ENCODE measurements at regions not wholly inside any gene's neighbourhood (a gene's known extent, or its start where the extent isn't known, plus 50 kb on each side); places are given as distances from the start of the nearest gene placed in this dataset.

- no peak for DNase-seq
- no peak overlapping the region for H3K4me3 ChIP-seq (ENCODE audit: low read length in 3 of 3)
- H3K36me3 ChIP-seq (ENCODE audit: control insufficient read depth in 2 of 3, insufficient read depth in 3 of 3, low read length in 3 of 3): no peaks in the 10 kb centered on the region
- H3K27me3 ChIP-seq (ENCODE audit: control insufficient read depth, insufficient read depth, low read length): no peaks in the 10 kb centered on the region
- no peak overlapping the region for H3K27ac ChIP-seq (ENCODE audit: low read depth in 2 of 2, low read length in 2 of 2)
- H3K4me1 ChIP-seq (ENCODE audit: control insufficient read depth in 2 of 3, insufficient read depth in 2 of 3, low read depth in 1 of 3, low read length in 3 of 3): no peaks in the 10 kb centered on the region
- no peak for TF ChIP-seq CTCF (IDR thresholded peaks at IDR 0.05; ENCODE audit: borderline replicate concordance, extremely low read depth, insufficient read depth)
- FAIRE-seq: no peak
- no peak overlapping the region for H3K9ac ChIP-seq (ENCODE audit: low read length in 3 of 3)
- H3K9me3 ChIP-seq (ENCODE audit: control insufficient read depth in 2 of 3, insufficient read depth in 1 of 3, low read length in 3 of 3): no peaks in the 10 kb centered on the region
- intact Hi-C loops (cut with DNase I): no loop called here
Measured at GRCh38 chr3:99500485-99500884, 137.9 kb upstream of the COL8A1 start.

- Histone ChIP-seq H3K36me3 (ENCODE audit: control insufficient read depth in 2 of 3, insufficient read depth in 3 of 3, low read length in 3 of 3) (no peaks in the 10 kb centered on the region), H3K4me3 (ENCODE audit: low read length in 3 of 3) (no peak overlapping the region), H3K9ac (ENCODE audit: low read length in 3 of 3) (no peak overlapping the region), H3K4me1 (ENCODE audit: control insufficient read depth in 2 of 3, insufficient read depth in 2 of 3, low read depth in 1 of 3, low read length in 3 of 3) (no peaks in the 10 kb centered on the region), H3K9me3 (ENCODE audit: control insufficient read depth in 2 of 3, insufficient read depth in 1 of 3, low read length in 3 of 3) (no peaks in the 10 kb centered on the region), H3K27me3 (ENCODE audit: control insufficient read depth, insufficient read depth, low read length) (no peaks in the 10 kb centered on the region), H3K27ac (ENCODE audit: low read depth in 2 of 2, low read length in 2 of 2) (no peak overlapping the region)
- FAIRE-seq (no peak), DNase-seq (peak in 3 of 5 donors; percentile 19 to 47 (median 39))
- TF ChIP-seq CTCF (IDR thresholded peaks at IDR 0.05; ENCODE audit: borderline replicate concordance, extremely low read depth, insufficient read depth): peak; percentile 62
- intact Hi-C loops (cut with DNase I): no loop called here
Measured at GRCh38 chr3:99499235-99500158, 138.9 kb upstream of the COL8A1 start.

- intact Hi-C loops (cut with DNase I): no loop called here
- FAIRE-seq (no peak), DNase-seq (no peak)
- H3K9me3 ChIP-seq (ENCODE audit: control insufficient read depth in 2 of 3, insufficient read depth in 1 of 3, low read length in 3 of 3): no peaks in the 10 kb centered on the region
- no peaks in the 10 kb centered on the region for H3K36me3 ChIP-seq (ENCODE audit: control insufficient read depth in 2 of 3, insufficient read depth in 3 of 3, low read length in 3 of 3)
- no peak overlapping the region for H3K27ac ChIP-seq (ENCODE audit: low read depth in 2 of 2, low read length in 2 of 2)
- no peaks in the 10 kb centered on the region for H3K4me1 ChIP-seq (ENCODE audit: control insufficient read depth in 2 of 3, insufficient read depth in 2 of 3, low read depth in 1 of 3, low read length in 3 of 3)
- TF ChIP-seq CTCF (IDR thresholded peaks at IDR 0.05; ENCODE audit: borderline replicate concordance, extremely low read depth, insufficient read depth): no peak
- H3K9ac ChIP-seq (ENCODE audit: low read length in 3 of 3): no peak overlapping the region
- no peaks in the 10 kb centered on the region for H3K27me3 ChIP-seq (ENCODE audit: control insufficient read depth, insufficient read depth, low read length)
- no peak overlapping the region for H3K4me3 ChIP-seq (ENCODE audit: low read length in 3 of 3)
Measured at GRCh38 chr3:99498550-99499234, 139.7 kb upstream of the COL8A1 start.

All from kidney (tissue), 13 donors.